GM19240 (cell line): ENCODE measurements at regions not wholly inside any gene's neighbourhood (a gene's known extent, or its start where the extent isn't known, plus 50 kb on each side); places are given as distances from the start of the nearest gene placed in this dataset.
"Not testable (repeated sequence)": the region's sequence is repeated elsewhere in the genome, so short reads cannot be mapped to it uniquely, and the experiment has no call there.

Source experiments
- DNase-seq: peaks from one replicate; pipeline ENCODE4 v3.0.0; 2011; ENCODE audit warnings: low spot score; ENCODE audit not compliant: insufficient read length

DNA sequence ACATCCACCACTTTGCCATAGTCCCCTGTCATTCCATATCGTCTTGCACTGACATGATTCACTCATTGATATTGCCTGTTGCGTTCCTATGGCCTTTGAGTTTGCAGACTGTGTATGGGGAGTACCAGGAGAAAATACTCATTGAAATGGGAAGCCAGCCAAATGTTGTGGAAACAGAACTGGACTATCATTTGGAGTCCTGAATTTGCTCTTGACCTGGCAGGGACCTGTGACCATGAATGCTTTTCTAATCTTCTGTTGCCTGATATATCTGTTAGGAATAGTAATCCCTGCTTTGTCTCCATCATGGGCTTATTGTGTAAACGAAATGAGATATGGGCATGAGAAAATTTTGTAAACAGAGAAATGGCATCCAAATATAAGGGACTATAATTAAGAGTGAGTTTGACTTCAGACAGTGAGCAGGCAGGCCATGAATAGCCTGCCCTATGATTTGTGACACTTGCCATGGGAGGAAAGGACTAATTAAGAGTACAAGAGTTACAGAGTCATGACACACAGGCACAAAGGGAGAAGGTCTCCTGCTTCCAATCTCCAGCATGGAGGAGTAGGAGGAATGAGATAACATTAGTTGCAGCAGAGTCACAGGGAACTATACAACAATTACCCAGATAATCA lies 572.9 kb upstream of the SGCD start:
- no peak for DNase-seq

DNA sequence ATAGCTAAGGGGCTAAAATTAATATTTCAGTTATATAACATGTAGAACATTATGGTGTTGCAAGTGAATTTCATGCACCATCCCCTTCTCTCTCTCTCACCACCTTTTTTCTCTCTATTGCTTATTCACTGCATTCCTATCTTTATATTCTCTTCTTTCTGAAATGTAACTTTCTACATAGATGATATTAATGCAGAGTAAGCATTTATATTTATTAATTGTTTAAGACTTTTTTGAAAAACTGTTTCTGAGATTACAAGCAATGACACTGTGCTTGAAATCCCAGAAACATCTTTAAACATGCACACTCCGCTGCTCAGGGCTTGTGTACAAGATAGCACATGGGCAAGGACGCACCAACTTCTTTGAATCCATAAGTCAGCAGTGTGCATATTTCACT lies 567.7 kb upstream of the SGCD start:
- no peak for DNase-seq

DNA sequence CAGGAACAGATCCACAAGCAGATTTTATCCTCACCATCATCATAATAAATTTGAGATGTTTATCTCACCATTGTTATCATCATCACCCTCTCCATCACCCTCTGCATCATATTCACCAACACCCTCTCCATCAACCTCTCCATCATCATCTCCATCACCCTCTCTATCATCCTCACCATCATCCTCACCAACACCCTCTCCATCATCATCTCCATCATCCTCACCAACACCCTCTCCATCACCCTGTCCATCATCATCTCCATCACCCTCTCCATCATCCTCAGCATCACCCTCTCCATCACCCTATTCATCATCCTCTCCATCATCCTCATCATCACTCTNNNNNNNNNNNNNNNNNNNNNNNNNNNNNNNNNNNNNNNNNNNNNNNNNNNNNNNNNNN lies 567.0 kb upstream of the SGCD start:
- DNase-seq, result no peak

DNA sequence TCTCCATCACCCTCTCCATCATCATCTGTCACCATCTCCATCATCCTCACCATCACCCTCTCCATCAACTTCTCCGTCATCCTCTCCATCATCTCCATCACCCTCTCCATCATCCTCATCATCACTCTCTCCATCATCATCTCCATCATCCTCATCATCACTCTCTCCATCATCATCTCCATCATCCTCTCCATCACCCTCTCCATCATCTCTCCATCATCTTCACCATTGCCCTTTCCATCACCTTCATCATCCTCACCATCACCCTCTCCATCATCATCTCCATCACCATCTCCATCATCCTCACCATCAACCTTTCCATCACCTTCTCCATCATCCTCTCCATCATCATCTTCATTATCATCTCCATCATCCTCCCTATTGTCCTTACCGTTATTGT lies 565.5 kb upstream of the SGCD start:
- no peak for DNase-seq

DNA sequence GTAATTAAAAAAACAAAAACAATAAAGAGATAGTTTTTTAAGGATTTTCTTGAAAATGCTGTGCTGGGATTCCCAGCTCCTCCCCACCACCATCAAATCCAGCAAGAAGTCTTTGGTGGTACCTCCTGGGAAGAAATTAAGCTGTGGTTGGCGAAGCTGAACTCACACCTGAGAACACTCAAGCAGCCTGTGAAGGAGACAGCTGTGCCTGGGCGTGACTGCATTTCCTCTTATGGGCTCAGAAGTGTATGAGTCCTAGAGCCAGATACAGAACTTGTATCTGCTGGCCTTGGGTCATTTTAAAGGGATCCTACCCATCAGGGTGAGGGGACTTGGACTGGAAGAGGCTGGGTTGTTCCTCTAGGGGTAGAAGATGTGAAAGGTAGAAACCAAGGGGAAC lies 561.2 kb upstream of the SGCD start:
- DNase-seq, result no peak

DNA sequence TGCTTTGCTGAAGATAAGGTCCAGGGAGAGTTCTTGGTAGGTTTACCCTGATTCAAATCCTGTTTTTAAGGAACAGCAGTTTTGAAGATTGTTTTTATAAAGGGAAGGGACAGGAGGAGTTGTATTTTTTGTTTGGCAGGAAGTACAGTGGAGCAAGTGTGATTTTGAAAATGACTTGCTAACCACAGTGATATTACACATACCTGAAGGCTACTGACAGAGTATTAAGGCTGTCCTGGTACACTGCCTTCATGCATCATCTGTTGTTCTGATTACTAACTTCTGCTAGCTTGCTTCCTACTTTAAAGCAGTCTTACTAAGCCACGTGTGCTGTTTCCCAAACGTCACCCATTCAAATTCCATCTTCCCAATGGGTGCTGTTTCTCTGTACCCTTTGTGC lies 559.5 kb upstream of the SGCD start:
- DNase-seq, result no peak

DNA sequence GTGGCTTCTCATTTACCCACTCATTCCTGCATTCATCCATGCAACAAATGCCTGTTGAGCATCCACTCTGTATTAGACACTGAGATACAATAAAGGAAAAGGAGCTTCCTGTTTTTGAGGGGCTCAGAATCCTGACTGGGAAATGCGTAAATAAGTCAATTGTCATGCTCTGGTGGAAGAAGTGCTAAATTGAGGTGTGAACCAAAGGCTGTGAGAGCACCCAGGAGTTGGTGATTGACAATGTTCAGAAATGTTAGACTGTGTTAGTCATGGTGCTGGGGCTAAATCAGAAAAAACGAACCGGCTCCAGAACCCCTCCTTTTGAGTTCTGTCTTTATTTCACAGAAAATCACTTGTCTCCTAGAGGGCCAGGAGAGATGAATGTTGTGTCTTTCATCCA lies 558.6 kb upstream of the SGCD start:
- no peak for DNase-seq

DNA sequence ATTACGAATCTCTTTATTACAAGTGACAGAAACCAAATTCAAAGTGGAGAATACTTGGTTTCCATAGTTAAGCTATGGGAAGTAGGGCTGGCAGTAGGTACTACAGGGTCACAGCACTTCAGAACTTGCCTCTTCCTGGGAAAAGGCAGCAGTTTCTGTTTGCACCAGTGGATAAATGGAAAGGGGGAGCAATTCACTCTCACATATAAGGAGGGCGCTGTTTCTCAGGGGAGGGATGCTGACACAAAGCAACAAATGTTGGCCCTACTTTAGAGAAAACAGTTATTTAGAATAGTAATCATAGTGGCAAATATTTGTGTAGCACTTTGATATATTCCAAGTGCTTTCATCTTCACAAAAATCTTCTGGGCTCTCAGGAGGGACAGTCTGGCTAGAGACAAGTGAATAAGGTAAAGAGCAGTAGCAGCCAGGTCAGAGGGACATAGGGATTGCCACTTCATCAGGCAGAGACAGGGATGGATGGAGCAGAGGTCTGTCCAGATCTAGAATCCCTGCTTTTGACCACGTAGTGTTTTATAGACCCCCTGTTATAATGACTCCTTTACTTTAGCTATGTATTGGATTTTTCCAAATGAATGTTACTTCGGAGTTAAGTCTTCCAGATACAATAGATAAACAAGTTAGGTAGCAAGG lies 554.8 kb upstream of the SGCD start:
- DNase-seq, result no peak

DNA sequence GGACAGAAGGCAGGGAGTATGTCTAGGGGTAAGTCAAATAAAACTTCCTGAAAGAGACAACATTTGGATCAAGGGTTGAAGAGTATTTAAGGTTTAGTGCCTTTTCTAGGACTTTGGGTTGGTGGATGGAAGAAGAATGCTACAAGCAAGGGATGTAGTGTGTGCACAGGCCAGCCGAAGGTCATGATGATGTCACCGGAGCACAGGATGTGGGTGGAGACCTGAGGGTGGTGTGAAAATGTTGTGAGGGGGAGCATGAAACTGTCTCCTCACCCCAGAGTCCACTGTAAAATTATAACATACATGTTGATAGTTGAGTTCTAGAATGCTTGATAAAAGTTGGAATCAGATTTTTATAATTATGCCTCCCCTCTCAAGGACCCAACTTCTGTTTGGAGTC lies 553.3 kb upstream of the SGCD start:
- DNase-seq, result no peak

DNA sequence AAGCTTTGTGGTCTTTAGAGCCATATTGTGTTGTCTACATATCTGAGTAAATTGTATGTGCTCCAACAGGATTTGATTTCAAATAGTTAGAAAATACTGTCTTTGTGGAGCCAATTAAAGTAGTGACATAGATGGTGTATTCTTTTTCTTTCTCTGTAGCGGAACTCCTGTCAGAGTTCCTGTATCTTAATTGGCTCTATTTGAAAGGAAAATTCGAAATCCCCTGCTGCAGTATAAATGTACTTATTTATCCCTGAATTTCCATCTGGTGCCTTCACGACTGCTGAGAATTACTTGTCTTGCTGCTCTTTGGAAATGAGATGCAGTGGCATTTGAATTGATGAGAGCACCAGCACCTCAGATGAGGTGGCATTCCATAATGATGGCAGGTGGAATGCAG lies 546.7 kb upstream of the SGCD start:
- DNase-seq, result no peak

DNA sequence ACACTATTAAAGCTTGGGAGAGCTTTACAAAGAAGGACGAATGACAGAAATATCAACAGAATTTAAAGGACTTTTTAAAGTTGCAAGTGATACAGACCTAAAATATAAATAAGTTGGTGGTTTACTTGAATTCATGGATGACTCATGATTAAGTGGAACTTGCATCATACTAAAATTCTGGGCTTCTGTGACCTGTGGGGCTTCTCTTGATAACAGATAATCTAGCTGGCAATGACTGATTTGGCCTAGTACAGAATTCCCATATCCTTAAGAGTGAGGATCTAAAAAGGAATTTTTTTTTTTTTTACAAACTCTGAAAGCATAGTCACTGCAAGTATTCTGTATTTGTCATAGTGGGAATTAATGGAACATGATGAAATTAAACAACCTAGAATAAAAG lies 543.7 kb upstream of the SGCD start:
- DNase-seq, result no peak

DNA sequence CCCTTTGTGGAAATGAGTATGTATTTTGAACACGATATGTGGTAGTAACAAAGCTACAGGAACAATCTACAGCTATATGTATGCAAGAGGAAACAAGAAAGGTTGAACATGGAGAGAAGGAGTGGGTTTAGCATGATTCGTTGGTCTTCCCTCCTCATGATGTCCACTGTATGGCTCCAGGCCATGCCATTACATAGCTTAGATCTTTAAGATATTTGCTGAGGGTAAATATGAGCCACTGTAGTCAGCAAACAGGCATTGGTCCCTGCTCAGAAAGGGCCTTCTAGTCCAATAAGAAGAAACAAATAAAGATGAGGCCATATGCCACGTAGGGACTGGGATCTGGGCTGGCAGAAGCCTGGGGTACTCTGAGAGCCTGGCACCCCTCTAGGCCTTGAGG lies 543.2 kb upstream of the SGCD start:
- DNase-seq, result no peak

DNA sequence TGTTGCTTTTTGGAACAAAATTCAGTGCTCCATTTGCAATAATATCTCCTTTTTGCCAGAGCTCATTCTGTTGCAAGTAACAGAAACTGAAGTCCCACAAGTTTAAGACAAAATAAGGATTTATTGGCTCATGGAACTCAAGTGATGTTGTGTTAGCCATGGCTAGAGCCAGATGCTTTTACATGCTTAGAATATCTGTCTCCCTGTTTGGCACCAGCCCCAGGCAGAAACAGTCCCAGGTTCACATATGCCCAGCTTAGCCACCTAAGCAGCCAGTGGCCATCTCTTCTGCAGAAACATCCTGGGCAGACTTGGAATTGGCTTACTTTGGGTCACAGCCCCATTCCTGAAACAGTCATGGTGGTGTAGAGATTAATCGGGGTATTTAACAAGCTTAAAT lies 540.9 kb upstream of the SGCD start:
- DNase-seq, result no peak

DNA sequence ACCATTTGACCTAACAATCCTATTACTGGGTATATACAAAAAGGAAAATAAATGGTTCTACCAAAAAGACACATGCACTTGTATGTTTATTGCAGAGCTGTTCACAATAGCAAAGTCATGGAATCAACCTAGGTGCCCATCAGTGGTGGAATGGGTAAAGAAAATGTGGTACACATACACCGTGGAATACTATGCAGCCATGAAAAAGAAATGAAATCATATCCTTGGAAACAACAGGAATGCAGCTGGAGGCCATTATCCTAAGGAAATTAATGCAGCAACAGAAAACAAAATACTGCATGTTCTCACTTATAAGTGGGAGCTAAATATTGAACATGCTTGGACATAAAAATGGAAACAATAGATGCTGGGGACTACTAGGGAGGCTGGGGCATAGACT lies 534.1 kb upstream of the SGCD start:
- no peak for DNase-seq

DNA sequence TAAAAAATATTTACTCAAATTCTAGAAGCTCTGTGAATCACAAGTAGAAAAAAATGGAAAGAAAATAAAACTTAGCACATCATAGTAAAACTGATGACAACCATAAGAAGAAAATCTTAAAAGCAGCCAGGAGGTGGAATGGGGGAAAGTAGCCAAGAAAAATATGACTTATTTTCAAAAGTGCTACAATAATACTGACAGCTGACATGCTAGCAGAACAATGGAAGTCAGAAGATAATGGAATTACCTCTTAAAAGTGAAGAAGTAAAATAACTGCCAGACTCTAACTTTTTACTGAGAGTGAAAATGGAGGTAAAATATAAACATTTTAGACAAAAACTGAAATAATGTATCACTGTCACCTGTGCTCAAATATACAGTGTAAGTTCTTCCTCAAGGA lies 532.2 kb upstream of the SGCD start:
- DNase-seq, result no peak

DNA sequence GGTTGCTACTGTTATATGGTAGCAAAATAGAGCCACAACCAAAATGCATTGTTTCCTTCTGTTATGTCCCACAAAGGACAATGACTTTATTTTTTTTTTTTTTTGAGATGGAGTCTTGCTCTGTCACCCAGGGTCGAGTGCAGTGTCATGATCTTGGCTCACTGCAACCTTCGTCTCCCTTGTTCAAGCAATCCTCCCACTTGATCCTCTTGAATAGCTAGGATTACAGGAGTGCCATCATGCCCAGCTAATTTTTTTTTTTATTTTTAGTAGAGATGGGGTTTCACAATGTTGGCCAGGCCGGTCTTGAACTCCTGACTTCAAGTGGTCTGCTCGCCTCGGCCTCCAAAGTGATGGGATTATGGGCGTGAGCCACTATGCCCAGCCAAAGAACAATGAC lies 527.7 kb upstream of the SGCD start:
- no peak for DNase-seq

DNA sequence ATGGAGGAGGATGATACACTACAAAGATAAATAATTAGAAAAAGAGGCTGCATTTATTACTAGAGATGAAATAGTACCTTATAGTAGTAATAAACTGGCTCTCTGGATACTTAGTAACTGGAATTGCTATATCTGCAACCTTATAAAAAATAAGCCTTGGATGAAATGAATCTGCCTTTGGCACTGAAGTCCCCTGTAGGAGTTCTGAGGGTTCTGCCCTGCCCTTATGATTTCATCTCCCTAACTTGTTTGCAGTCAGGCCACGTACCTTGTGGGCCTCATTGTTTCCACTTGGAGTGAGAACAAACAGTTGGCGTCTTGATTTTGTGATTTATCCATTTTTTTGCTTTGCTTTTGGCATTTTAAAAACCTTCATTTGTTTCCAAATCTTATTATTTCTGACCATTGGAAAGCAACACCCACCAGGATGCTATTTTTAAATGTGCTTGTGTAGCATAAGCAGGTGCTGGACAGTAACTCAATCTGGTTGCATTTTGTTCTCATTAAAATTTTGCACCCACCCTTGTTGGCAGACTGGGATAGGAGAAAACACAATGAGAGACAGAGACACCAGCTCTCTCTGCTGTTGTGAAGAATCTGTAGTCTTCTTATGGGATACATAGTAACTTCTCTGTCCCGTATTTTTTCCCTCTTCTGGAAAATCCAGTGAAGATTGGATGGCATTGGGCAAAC lies 518.9 kb upstream of the SGCD start:
- DNase-seq, result no peak

DNA sequence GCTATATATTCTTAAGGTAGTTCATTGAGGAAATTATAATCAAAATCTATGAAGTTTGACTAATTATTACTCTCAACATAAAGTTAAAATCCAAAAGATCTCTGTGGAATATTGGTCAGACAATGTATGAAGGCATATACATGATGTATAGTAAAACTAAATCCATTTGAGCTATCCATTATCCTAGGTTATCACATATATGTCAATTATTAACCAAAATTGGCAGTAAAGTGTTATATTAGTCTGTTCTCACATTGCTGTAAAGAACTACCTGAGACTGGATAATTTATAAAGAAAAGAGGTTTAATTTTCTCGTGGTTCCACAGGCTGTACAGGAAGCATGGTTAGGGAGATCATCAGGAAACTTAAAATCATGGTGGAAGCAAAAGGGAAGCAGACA lies 511.7 kb upstream of the SGCD start:
- no peak for DNase-seq

DNA sequence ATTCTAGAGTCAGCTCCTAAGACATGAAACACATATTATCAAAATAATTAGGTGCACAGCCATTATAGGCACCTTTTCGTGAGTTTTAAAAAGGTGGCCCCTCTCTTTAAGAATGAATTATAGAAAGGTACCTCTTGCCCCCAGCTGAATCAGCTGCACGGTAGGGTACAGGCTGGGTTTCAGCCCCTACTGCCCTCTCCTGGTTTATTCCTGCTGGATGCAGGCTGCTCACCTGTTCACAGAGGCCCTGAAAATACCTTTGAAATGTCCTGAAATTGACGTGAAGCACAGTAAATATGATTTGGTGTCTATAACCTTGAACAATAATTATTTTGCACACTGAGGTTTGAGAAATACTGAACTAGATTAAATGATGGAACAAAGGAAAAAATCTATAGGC lies 504.8 kb upstream of the SGCD start:
- no peak for DNase-seq

DNA sequence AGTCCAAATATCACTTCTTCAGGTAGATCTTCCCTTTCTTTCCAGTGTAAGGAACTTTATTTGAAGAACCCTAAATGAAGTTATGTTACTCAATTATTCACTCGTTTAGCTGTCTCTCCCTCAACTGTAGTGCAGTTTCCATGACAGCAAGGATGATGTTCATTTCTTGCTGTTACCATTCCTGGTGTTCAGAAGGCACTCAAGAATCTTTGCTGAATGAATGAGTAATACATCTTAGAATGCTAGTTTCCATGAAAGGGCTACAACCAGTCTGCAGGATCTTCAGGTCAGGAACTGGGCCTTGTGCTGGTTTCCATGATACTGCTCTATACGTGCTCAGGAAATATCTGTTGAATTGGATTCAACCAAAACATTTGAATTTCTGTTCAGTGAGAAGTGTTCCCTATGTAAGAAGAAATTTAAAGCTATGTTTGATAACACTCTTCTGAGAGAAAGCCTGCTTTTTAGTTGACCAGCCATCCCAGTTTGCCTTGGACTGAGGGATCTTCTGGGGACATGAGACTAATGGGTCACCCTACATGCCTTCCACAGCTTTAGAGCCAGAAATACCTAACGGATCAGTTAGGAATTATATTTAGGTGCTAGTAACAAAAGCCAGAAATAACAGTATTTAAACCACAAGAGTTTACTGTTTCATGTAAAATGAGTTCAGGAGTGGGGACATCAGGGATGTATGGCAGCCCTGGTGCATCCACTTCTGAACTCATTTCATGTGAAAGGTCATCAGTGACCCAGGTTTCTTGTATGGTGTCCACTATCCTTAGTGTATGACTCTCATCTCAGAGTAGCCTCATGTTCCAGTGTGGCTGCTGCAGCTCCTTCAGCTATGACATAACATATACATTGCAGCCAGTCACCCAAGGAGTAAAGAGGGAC lies 500.1 kb upstream of the SGCD start:
- no peak for DNase-seq

DNA sequence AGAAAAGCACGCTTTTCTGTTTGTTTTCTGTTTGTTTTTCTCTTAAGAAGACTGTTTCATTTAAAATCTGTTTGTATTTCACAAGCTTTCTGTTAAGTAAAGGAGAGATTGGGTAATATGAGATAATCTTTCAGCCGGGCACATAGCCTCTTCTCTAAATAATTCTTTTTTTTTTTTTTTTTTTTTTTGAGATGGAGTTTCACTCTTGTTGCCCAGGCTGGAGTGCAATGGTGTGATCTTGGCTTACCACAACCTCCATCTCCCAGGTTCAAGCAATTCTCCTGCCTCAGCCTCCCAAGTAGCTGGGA lies 499.5 kb upstream of the SGCD start:
- DNase-seq, result not testable (repeated sequence)

DNA sequence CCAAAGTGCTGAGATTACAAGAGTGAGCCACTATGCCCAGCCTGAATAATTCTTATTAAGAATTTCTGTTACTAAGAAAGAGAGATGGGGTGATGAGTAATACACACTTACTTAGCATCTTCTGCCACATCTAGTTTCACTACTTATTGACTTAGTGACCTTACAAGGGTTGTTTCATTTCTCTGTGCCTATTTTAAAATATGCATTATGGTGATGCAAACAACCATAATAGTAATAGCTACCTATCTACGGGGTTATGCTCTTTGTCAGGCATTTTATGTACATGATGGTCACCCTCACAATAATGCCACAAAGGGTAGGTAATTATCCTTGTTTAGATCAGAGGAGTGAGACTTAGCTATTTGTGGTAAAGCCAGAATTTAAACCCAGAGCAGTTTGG lies 499.0 kb upstream of the SGCD start:
- DNase-seq, result no peak
